Neural progenitor cell (in vitro differentiated cells): ENCODE measurements at regions not wholly inside any gene's neighbourhood (a gene's known extent, or its start where the extent isn't known, plus 50 kb on each side); places are given as distances from the start of the nearest gene placed in this dataset.

Experiments
- EZH2 ChIP-seq: fragments of 200-600 bp; sonication (generic); IDR thresholded peaks from 2 replicates; pipeline ENCODE4 v1.6.1; 2017; ENCODE audit warnings: antibody characterized with exemption, mild to moderate bottlenecking, moderate library complexity
- EZH2phosphoT487 ChIP-seq: fragments of 200-600 bp; sonication (generic); IDR thresholded peaks from 2 replicates; pipeline ENCODE4 v1.6.1; 2017; ENCODE audit warnings: antibody characterized with exemption
- TF ChIP-seq, protein P1 (sequence below): fragments of 200-600 bp; sonication (generic); IDR thresholded peaks from 2 replicates; pipeline ENCODE4 v1.5.1; 2017; ENCODE audit warnings: antibody characterized with exemption, mild to moderate bottlenecking

DNA sequence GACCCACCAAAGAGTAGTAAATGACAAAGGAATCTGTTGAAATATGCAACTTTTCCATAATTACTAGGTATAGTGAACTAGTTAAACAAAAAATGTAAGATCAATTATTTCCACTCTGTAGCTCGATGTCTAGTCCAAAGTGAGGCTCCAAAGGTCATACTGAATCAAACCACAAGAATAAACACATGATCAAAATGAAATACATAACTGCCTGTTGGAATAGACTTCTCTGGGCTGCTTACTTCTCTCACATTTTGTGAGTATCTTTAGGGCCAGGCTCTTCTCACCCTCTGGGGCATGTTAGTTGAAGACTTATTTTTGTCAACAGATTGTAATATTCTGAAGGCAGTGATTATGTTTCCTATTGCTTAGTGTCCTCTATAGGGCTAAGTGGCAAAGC lies 103.7 kb upstream of the TMEM170B start:
- TF ChIP-seq, protein P1, sequence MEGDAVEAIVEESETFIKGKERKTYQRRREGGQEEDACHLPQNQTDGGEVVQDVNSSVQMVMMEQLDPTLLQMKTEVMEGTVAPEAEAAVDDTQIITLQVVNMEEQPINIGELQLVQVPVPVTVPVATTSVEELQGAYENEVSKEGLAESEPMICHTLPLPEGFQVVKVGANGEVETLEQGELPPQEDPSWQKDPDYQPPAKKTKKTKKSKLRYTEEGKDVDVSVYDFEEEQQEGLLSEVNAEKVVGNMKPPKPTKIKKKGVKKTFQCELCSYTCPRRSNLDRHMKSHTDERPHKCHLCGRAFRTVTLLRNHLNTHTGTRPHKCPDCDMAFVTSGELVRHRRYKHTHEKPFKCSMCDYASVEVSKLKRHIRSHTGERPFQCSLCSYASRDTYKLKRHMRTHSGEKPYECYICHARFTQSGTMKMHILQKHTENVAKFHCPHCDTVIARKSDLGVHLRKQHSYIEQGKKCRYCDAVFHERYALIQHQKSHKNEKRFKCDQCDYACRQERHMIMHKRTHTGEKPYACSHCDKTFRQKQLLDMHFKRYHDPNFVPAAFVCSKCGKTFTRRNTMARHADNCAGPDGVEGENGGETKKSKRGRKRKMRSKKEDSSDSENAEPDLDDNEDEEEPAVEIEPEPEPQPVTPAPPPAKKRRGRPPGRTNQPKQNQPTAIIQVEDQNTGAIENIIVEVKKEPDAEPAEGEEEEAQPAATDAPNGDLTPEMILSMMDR = no peak
- TF ChIP-seq EZH2 (no peak), EZH2phosphoT487 (no peak)
